NCI-H82 (cell line): ENCODE measurements at regions not wholly inside any gene's neighbourhood (a gene's known extent, or its start where the extent isn't known, plus 50 kb on each side); places are given as distances from the start of the nearest gene placed in this dataset.
A peak's percentile ranks its signal among the peaks of the same experiment; 100 is the strongest.
"Not testable (repeated sequence)": the region's sequence is repeated elsewhere in the genome, so short reads cannot be mapped to it uniquely, and the experiment has no call there.

Experiments used
- DNase-seq: peaks from one replicate; lab custom pipeline; 2025; lab: John Stamatoyannopoulos, UW

GRCh38 chr2:234802071-234802844 is 149.6 kb upstream of the SH3BP4 start:
- DNase-seq, result no peak

- peak; percentile 99 for DNase-seq
Measured at GRCh38 chr2:234797566-234798250, 154.1 kb upstream of the SH3BP4 start.

- no peak for DNase-seq
Measured at GRCh38 chr2:234796045-234796591, 155.7 kb upstream of the SH3BP4 start.

- no peak for DNase-seq
Measured at GRCh38 chr2:234795272-234795920, 156.4 kb upstream of the SH3BP4 start.

- DNase-seq, result no peak
Measured at GRCh38 chr2:234794866-234795265, 157.0 kb upstream of the SH3BP4 start.

GRCh38 chr2:234793212-234793785 is 158.5 kb upstream of the SH3BP4 start:
- DNase-seq, result no peak

GRCh38 chr2:234792621-234793022 is 159.2 kb upstream of the SH3BP4 start:
- no peak for DNase-seq

GRCh38 chr2:234792096-234792495 is 159.7 kb upstream of the SH3BP4 start:
- not testable (repeated sequence) for DNase-seq

GRCh38 chr2:234790380-234790779 is 161.4 kb upstream of the SH3BP4 start:
- no peak for DNase-seq

- DNase-seq, result no peak
Measured at GRCh38 chr2:234789556-234790325, 162.1 kb upstream of the SH3BP4 start.

- DNase-seq, result peak; percentile 84
Measured at GRCh38 chr2:234788841-234789240, 163.0 kb upstream of the SH3BP4 start.

- no peak for DNase-seq
Measured at GRCh38 chr2:234788381-234788780, 163.4 kb upstream of the SH3BP4 start.

GRCh38 chr2:234787114-234787513 is 164.7 kb upstream of the SH3BP4 start:
- no peak for DNase-seq

- no peak for DNase-seq
Measured at GRCh38 chr2:234773764-234774409, 177.9 kb upstream of the SH3BP4 start.

GRCh38 chr2:234773129-234773528 is 178.7 kb upstream of the SH3BP4 start:
- no peak for DNase-seq

GRCh38 chr2:234772733-234773060 is 179.1 kb upstream of the SH3BP4 start:
- no peak for DNase-seq

- peak; percentile 36 for DNase-seq
Measured at GRCh38 chr2:234771980-234772732, 179.7 kb upstream of the SH3BP4 start.

GRCh38 chr2:234771176-234771575 is 180.6 kb upstream of the SH3BP4 start:
- no peak for DNase-seq

- DNase-seq, result no peak
Measured at GRCh38 chr2:234770715-234771141, 181.1 kb upstream of the SH3BP4 start.

- peak; percentile 92 for DNase-seq
Measured at GRCh38 chr2:234770031-234770506, 181.7 kb upstream of the SH3BP4 start.
